SK-N-SH treated with all-trans-retinoic acid at 6 μM for 48 hours (cell line): ENCODE measurements at regions not wholly inside any gene's neighbourhood (a gene's known extent, or its start where the extent isn't known, plus 50 kb on each side); places are given as distances from the start of the nearest gene placed in this dataset.

ENCODE experiments used
- ATAC-seq: fragments of 200-7000 bp; cut with Tn5 transposase; 3 replicates; pipeline ENCODE4 v1.9.1; 2020; ENCODE audit warnings: mild to moderate bottlenecking, moderate library complexity
- BACH2 ChIP-seq: fragments of 250-450 bp; sonication (Bioruptor Pico); IDR thresholded peaks from 2 replicates; pipeline ENCODE4 v1.9.0; 2021; ENCODE audit warnings: mild to moderate bottlenecking, borderline replicate concordance
- CREB5 ChIP-seq: fragments of 250-450 bp; sonication (Bioruptor Pico); IDR thresholded peaks from 2 replicates; pipeline ENCODE4 v1.5.1; 2020; ENCODE audit warnings: low read depth, mild to moderate bottlenecking, moderate library complexity
- CSDC2 ChIP-seq: fragments of 250-450 bp; sonication (Bioruptor Pico); IDR thresholded peaks from 2 replicates; pipeline ENCODE4 v1.5.0; 2020; ENCODE audit warnings: mild to moderate bottlenecking, moderate library complexity
- CSRNP3 ChIP-seq: fragments of 250-450 bp; sonication (Bioruptor Pico); IDR thresholded peaks from 2 replicates; pipeline ENCODE4 v1.5.1; 2021; ENCODE audit warnings: mild to moderate bottlenecking, moderate library complexity
- ESRRG ChIP-seq: fragments of 250-450 bp; sonication (Bioruptor Pico); IDR thresholded peaks from 2 replicates; pipeline ENCODE4 v1.6.1; 2021; ENCODE audit warnings: mild to moderate bottlenecking
- GLIS3 ChIP-seq: fragments of 250-450 bp; sonication (Bioruptor Pico); IDR thresholded peaks from 2 replicates; pipeline ENCODE4 v1.5.0; 2020; ENCODE audit warnings: mild to moderate bottlenecking, moderate library complexity
- ISL1 ChIP-seq: fragments of 250-450 bp; sonication (Bioruptor Pico); IDR thresholded peaks from 2 replicates; pipeline ENCODE4 v2.1.2; 2022; ENCODE audit warnings: mild to moderate bottlenecking, moderate library complexity
- OSR1 ChIP-seq: fragments of 250-450 bp; sonication (Bioruptor Pico); IDR thresholded peaks from 2 replicates; pipeline ENCODE4 v1.8.0; 2022; ENCODE audit warnings: moderate library complexity, mild to moderate bottlenecking, inconsistent platforms
- PATZ1 ChIP-seq: fragments of 250-450 bp; sonication (Bioruptor Pico); IDR thresholded peaks from 2 replicates; pipeline ENCODE4 v1.8.0; 2020; ENCODE audit warnings: mild to moderate bottlenecking, moderate library complexity, borderline replicate concordance
- POU6F1 ChIP-seq: fragments of 250-450 bp; sonication (Bioruptor Pico); IDR thresholded peaks from 2 replicates; pipeline ENCODE4 v1.8.0; 2021; ENCODE audit warnings: low read depth, mild to moderate bottlenecking, moderate library complexity, borderline replicate concordance
- PPARA ChIP-seq: fragments of 250-450 bp; sonication (Bioruptor Pico); IDR thresholded peaks from 2 replicates; pipeline ENCODE4 v1.5.0; 2020; ENCODE audit warnings: mild to moderate bottlenecking, borderline replicate concordance
- RARB ChIP-seq: fragments of 250-450 bp; sonication (Bioruptor Pico); IDR thresholded peaks from 2 replicates; pipeline ENCODE4 v1.8.0; 2021; ENCODE audit warnings: mild to moderate bottlenecking, moderate library complexity
- SNAI2 ChIP-seq: fragments of 250-450 bp; sonication (Bioruptor Pico); IDR thresholded peaks from 2 replicates; pipeline ENCODE4 v1.5.0; 2020; ENCODE audit warnings: mild to moderate bottlenecking, moderate library complexity
- TCF4 ChIP-seq: fragments of 250-450 bp; sonication (Bioruptor Pico); IDR thresholded peaks from 2 replicates; pipeline ENCODE4 v1.8.0; 2021; ENCODE audit warnings: mild to moderate bottlenecking, moderate library complexity, borderline replicate concordance
- TOX ChIP-seq: fragments of 250-450 bp; sonication (Bioruptor Pico); IDR thresholded peaks from 2 replicates; pipeline ENCODE4 v1.8.0; 2021; ENCODE audit warnings: mild to moderate bottlenecking, moderate library complexity, borderline replicate concordance
- TSHZ2 ChIP-seq: fragments of 250-450 bp; sonication (Bioruptor Pico); IDR thresholded peaks from 2 replicates; pipeline ENCODE4 v1.5.0; 2020; ENCODE audit warnings: mild to moderate bottlenecking, moderate library complexity
- ZC3H10 ChIP-seq: fragments of 250-450 bp; sonication (Bioruptor Pico); IDR thresholded peaks from 2 replicates; pipeline ENCODE4 v1.5.1; 2021; ENCODE audit warnings: mild to moderate bottlenecking, moderate library complexity
- ZFP3 ChIP-seq: fragments of 250-450 bp; sonication (Bioruptor Pico); IDR thresholded peaks from 2 replicates; pipeline ENCODE4 v1.5.0; 2020; ENCODE audit warnings: mild to moderate bottlenecking, moderate library complexity
- ZFP30 ChIP-seq: fragments of 450-650 bp; formaldehyde crosslinking; IDR thresholded peaks from 2 replicates; pipeline ENCODE4 v1.5.0; 2022; ENCODE audit warnings: mild to moderate bottlenecking, moderate library complexity
- ZNF565 ChIP-seq: fragments of 450-650 bp; formaldehyde crosslinking; conservative IDR thresholded peaks from 2 replicates; pipeline ENCODE4 v1.5.0; 2020; ENCODE audit warnings: low read depth, mild to moderate bottlenecking, moderate library complexity
- ZNF8 ChIP-seq: fragments of 450-650 bp; formaldehyde crosslinking; IDR thresholded peaks from 2 replicates; pipeline ENCODE4 v1.5.0; 2020; ENCODE audit warnings: mild to moderate bottlenecking, moderate library complexity

GRCh38 chr4:43238008-43238407 is 345.5 kb downstream of the GRXCR1 start:
- ATAC-seq, result no peak
- TF ChIP-seq ZFP3, result no peak
- TF ChIP-seq ZC3H10 (CRISPR knock-in tag), result no peak
- no peak for TF ChIP-seq GLIS3 (CRISPR knock-in tag)
- TF ChIP-seq CREB5 (CRISPR knock-in tag), result no peak
- no peak for TF ChIP-seq ZFP30 (CRISPR knock-in tag)
- no peak for TF ChIP-seq TCF4 (CRISPR knock-in tag)
- TF ChIP-seq PATZ1 (CRISPR knock-in tag), result no peak
- TF ChIP-seq POU6F1 (CRISPR knock-in tag), result no peak
- no peak for TF ChIP-seq ZNF8 (CRISPR knock-in tag)
- no peak for TF ChIP-seq CSRNP3 (CRISPR knock-in tag)
- TF ChIP-seq RARB (CRISPR knock-in tag), result no peak
- TF ChIP-seq ISL1, result no peak
- TF ChIP-seq OSR1, result no peak
- no peak for TF ChIP-seq ZNF565 (CRISPR knock-in tag)
- TF ChIP-seq SNAI2 (CRISPR knock-in tag), result no peak
- TF ChIP-seq CSDC2, result no peak
- no peak for TF ChIP-seq BACH2 (CRISPR knock-in tag)

- no peak for TF ChIP-seq BACH2 (CRISPR knock-in tag)
- no peak for TF ChIP-seq TSHZ2
- no peak for TF ChIP-seq ZC3H10 (CRISPR knock-in tag)
- TF ChIP-seq GLIS3 (CRISPR knock-in tag), result no peak
- TF ChIP-seq RARB (CRISPR knock-in tag), result no peak
- TF ChIP-seq ESRRG (CRISPR knock-in tag), result no peak
- no peak for TF ChIP-seq ISL1
- no peak for TF ChIP-seq TCF4 (CRISPR knock-in tag)
- no peak for TF ChIP-seq ZFP3
- no peak for TF ChIP-seq POU6F1 (CRISPR knock-in tag)
- no peak for TF ChIP-seq TOX (CRISPR knock-in tag)
- no peak for ATAC-seq
Measured at GRCh38 chr4:43238585-43238984, 346.1 kb downstream of the GRXCR1 start.

GRCh38 chr4:43241104-43241503 is 348.6 kb downstream of the GRXCR1 start:
- no peak for ATAC-seq
- no peak for TF ChIP-seq PATZ1 (CRISPR knock-in tag)
- TF ChIP-seq TSHZ2, result no peak
- TF ChIP-seq PPARA (CRISPR knock-in tag), result no peak
